Islet of Langerhans (tissue), 1 donor: ENCODE measurements at regions not wholly inside any gene's neighbourhood (a gene's known extent, or its start where the extent isn't known, plus 50 kb on each side); places are given as distances from the start of the nearest gene placed in this dataset.

Source experiments
- FAIRE-seq: peaks from one replicate; lab custom pipeline; 2011; peaks lifted over from hg19 to GRCh38; lab: Jason Lieb, UNC

DNA sequence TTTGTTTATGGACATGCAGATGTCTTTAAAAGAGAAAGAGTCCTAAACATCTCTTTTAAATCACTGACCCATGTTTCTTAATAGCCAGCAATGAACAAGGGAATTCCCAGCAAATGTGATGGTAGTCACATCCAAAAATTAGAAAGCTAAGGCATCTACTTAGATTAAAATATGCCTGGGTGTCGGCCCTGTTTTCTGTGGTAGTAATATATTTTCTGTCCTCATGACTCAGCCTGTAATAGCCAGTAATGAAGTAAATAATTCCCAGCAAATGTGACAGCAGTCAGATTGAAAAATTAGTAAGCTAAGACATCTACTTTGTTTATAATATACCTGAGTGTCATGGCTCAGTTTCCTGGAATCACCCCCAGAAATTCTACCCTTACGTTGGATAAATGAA, 60.6 kb upstream of the MYRIP start:
- FAIRE-seq, result no peak

GRCh38 chr3:39750712-39751111, 58.7 kb upstream of the MYRIP start:
- FAIRE-seq, result no peak

GRCh38 chr3:39751286-39751685, 58.1 kb upstream of the MYRIP start:
- no peak for FAIRE-seq

- no peak for FAIRE-seq
Observed at GRCh38 chr3:39752019-39752637, 57.3 kb upstream of the MYRIP start.

DNA sequence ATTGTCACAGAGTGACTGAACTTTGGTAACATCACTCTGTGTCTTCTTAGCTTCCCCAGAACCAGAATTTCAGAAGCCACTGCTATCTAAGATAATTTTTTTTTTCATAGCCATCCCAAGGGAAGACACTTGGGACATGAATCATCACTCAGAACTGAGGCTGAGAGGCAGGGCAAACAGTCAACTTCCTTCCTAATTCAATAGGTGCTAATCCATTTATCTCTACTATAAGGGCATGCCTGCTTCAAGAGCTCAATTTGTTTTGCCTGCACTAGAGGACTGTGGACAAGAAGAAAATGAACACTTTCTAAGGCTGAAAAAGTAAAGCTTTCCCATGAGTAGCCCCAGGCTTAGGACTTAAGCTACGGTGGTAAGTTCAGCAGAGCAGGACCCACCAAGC, 56.7 kb upstream of the MYRIP start:
- no peak for FAIRE-seq

DNA sequence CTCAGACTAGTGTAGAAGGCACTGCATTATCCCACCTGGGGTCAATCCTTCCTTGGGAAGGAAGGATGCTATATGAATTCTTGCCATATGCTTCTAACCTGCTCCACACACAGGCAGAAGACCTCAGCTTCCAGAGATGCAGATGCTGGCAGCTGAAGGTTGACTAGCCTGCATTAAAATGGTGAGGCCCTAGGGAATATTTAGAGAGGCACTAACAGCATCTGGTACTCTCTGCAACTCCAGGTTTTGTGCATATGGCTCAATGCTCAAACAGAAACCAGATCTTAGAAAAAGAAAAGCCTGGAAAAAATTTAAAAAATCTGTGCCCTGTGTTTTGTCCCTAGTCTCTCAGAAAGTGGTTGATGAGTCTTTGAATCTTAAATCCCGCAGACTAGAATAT, 56.0 kb upstream of the MYRIP start:
- FAIRE-seq, result no peak

DNA sequence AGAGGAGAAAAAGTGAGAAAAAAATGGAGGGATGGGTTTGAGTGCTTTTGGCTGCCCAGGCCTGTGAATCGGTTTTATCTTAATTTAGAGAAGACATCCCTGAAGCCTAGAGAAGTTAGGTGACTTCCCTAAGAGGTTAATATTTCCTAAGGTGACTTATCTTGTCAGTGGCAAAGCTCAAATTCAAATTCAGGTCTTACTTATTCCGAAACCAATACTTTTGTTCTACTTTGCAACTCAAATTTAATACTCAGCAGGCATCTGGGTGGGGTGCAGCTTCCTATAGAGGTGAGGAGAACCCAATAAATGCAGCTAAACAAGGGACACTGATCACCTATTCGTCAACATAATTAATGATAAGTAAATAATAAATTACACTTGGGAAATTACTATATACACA, 54.9 kb upstream of the MYRIP start:
- no peak for FAIRE-seq

DNA sequence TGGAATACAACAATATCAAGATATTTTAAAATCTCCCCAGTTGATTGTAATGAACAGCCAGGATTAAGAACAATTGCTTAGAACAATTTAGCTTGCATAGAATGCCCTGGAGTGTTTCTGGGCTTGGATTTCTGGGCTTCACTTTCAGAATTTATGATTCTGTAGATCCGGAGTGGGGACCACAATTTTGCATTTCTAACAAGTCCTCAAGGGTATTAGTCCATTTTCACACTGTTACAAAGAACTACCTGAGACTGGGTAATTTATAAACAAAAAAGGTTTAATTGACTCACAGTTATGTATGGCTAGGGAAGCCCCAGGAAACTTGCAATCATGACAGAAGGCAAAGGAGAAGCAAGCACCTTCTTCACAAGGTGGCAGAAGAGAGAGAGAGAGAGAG, 54.3 kb upstream of the MYRIP start:
- no peak for FAIRE-seq

DNA sequence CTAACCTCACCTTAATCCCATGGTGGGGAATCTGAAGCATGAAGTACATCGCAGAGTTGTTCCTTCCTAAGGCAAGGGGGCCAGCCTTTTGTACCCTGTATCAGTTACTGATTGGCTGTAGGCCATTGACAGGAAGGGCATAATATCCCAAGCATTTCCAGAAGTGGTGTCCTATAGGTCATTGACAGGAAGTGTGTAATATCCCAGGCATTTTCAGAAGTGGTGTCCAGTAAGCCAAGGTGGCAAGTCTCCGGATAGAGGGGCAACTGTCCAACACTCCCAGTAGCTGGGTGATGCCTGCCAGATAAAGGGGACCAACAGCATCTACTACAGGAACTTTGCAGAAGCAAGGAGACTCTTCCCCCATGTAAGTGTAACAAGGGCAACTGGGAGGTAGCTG, 52.1 kb upstream of the MYRIP start:
- no peak for FAIRE-seq
